Putamen (tissue), 1 donor: ENCODE measurements at regions not wholly inside any gene's neighbourhood (a gene's known extent, or its start where the extent isn't known, plus 50 kb on each side); places are given as distances from the start of the nearest gene placed in this dataset.
"Not testable (repeated sequence)": the region's sequence is repeated elsewhere in the genome, so short reads cannot be mapped to it uniquely, and the experiment has no call there.

ENCODE experiments used
- DNase-seq: peaks from one replicate; pipeline ENCODE4 v3.0.0-alpha.2; 2016; ENCODE audit warnings: low spot score

GRCh38 chr2:122543815-122544214, 788.4 kb downstream of the TSN start:
- DNase-seq, result no peak

DNA sequence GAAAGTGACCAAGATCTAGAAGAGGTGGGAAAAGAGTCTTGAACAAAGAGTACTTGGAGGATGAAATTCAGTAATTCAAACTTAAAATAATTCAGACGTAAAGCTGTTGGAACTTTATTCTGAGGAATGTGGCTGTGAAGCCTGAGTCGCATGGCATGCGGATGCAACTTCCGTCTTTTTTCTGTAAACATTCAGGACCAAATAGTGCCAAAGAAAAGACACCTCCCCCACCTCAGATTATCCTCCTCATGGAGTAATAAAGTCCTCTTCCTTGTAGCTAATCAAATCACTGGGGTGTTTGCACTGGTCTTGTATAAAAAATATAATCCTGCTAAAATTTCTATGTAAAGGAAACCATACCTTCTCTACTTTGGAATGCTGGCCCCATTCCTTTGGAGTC, 790.4 kb downstream of the TSN start:
- DNase-seq, result no peak

GRCh38 chr2:122562775-122563174, 807.3 kb downstream of the TSN start:
- no peak for DNase-seq

DNA sequence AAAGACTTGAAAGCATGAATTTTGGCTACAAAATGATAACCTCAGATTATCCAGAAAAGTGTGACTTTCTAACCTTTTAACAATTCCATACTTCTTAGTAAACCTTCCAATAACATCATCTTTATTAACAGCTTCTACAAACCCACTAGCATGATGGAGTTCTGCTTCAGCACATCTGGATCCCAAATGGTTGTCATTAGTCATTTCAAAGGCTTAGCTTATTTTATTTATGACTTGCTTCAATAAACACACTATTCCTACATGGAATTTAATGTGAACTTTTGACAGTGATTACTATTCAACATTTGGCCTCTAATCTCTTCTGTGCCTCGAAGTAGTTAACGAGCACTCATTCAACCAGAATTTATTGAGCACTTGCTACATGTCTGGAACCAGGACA, 808.3 kb downstream of the TSN start:
- no peak for DNase-seq

DNA sequence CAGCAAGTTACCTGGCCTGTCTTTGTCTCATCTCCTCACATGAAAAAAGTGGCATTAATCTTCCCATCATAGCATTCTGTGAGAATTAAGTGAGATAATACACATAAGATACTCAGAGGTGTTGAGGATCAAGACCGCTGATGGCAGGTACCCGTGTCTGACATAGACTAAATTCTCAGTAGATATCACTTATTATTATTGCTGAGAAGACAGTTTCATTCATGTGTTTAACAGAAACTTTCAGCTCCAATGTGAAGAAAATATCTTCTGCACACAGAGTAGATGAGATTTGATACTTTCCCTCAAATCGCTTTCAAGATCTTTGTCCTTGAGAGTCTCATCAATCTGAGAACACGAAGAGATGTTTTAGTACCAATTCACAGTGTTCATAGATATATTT, 809.4 kb downstream of the TSN start:
- no peak for DNase-seq

DNA sequence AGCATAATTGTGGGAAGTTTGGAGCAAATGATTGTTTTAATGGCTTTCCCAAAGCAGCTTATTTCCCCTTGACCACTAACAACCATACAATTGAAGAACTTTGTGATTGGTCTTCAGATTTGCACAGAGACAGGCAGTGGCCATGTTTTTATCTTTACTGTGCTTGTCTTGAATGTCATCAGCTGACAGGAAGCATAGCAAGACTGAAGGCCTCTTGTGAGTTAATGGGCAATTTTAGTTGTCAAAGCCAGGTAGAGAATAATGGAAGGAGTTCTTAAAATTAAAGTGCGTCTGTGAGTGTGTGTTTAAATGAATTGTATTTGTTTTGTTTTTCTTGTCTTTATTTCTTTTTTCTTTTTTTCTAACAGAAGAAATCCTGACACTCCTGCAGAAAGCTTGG, 809.9 kb downstream of the TSN start:
- no peak for DNase-seq

- no peak for DNase-seq
Measured at GRCh38 chr2:122570641-122571040, 815.2 kb downstream of the TSN start.

GRCh38 chr2:122571471-122571870, 816.0 kb downstream of the TSN start:
- not testable (repeated sequence) for DNase-seq

- no peak for DNase-seq
Measured at GRCh38 chr2:122575076-122575475, 819.6 kb downstream of the TSN start.

DNA sequence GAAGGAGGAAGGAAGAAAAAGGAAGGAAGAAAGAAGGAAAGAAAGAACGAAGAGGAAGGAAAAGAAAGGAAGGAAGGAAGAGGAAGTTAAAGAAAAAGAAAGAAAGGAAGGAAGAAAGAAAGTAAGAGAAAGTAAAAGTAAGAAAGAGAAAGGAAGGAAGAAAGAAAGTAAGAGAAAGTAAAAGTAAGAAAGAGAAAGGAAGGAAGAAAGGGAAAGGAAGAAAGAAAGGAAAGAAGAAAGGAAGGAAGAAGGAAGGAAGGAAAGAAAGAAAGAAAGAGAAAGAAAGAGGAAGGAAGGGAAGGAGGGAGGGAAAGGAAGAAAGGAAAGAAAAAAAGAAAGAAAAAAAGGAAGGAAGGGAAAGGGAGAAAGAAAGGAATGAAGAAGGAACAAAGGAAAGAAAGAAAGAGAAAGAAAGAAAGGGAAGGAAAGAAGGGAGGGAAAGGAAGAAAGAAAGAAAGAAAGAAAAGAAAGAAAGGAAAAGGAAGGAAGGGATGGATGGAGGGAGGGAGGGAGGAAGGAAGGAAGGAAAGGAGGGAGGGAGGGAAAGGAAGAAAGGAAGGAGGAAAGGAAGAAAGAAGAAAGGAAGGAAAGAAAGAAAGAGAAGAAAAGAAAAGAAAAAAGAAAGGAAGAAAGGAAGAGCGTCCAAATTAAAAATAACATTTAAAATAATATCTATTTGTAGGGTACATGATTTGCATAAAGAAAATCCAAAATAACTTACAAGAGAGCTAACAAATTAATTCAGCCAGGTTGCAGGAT, 827.9 kb downstream of the TSN start:
- no peak for DNase-seq

GRCh38 chr2:122590524-122590923, 835.1 kb downstream of the TSN start:
- no peak for DNase-seq

- DNase-seq, result no peak
Measured at GRCh38 chr2:122595065-122595464, 839.6 kb downstream of the TSN start.

GRCh38 chr2:122596598-122596997, 841.1 kb downstream of the TSN start:
- no peak for DNase-seq

- no peak for DNase-seq
Measured at GRCh38 chr2:122598784-122599183, 843.3 kb downstream of the TSN start.

DNA sequence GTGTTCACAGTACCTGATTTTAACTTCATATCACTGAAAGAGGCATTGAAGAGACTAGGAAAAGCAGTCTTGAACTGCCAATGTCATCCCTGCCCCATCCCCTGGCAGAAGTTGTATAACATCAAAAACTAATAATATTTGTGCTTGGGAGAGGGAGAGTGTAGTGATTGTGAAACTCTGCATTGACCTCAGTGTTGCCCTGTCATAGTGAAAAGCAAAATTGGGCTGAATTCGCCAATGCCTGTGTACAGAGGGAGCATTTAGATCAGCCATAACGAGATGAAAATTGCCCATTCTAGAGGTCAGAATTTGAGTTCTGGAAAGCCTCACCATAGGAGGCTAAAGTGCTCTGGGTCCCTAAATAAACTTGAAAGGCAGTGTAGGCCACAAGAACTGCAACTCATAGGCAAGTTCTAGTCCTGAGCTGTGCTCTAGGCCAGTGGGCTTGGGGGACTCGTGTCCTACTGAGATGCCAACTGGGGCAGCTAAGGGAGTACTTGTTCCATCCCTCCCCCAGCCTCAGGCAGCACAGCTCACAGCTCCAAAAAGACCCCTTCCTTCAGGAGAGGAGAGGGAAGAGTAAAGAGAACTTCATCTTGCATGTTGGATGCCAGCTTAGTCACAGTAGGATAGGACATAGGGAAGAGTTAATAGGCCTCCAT, 855.6 kb downstream of the TSN start:
- no peak for DNase-seq

GRCh38 chr2:122622934-122623333, 867.5 kb downstream of the TSN start:
- DNase-seq, result no peak

DNA sequence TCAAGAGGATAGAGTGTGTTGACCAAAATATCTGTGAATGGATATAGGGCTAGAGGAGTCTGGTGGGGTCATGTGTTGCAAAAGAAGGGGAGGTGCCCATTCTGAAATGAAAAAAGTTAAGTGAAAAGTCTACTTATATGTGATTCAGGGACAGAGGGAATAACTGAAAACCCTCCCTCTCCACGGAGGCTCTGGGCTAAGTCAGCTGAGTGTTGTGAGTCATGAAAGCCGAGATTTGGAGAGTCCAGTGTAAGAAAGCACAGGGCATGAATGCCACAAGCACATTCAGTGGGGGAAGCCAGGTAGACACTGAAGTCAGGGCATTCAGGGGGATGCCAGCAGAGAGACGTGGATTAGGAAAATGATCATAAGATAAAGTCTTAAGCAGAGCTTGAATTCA, 871.9 kb downstream of the TSN start:
- DNase-seq, result no peak

DNA sequence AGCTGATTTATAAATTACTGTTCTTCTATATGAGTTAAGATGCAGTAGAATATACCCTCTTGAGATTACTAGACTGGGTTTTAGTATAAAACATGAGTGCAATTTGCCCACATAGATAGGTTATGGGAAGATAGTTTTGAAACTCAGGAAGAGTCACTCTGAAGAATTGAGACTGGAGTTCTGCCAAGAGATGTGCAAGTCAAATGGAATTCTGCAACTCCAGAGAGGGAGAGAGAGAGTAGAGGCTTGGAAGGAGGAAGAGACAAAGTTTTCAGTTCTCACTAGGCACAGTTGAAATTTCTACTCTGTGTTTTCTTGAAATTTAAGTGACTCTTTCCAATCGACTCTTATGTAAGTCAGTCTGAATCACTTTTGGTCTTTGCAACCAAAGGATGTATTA, 878.8 kb downstream of the TSN start:
- DNase-seq, result no peak

- no peak for DNase-seq
Measured at GRCh38 chr2:122634920-122635319, 879.5 kb downstream of the TSN start.

DNA sequence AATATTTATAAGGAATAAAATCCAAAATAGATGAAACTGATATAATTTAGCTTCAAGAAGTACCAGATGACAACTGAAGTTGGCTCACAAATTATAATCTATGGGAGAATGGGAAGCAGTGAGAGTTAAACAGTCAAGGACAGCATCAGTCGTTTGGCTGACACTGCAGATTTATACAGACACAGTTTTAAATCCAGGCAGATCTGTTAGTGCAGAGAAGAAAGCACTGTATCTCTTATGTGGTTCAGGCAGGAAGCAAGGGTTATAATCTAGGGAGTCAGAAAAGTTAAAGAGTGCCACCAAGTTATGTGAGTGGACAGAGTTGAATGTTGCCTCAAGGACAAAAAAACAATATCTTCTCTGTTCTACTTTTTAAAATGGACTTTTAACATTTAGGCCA, 880.2 kb downstream of the TSN start:
- DNase-seq, result no peak

DNA sequence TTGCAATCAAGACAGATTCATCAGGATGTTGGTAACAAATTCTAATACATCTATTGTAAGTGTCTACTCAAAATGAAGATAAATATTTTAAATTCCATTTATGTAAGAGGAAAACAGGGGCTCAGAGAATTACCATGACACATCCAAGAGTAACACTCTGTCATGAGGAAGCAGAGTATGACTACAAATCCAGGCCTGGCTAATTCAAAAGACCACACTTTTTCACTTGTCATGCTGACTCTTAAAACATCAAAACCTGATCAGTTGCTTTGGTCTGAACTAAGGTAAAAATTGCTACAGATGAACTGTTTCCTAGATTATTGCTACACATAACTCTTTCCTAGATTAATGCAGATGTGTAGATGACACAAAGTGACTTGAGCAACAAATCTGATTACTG, 880.6 kb downstream of the TSN start:
- DNase-seq, result no peak

- no peak for DNase-seq
Measured at GRCh38 chr2:122639176-122639575, 883.7 kb downstream of the TSN start.

GRCh38 chr2:122639711-122640110, 884.3 kb downstream of the TSN start:
- no peak for DNase-seq
